Retinal pigment epithelial cell (primary cell): ENCODE measurements at regions not wholly inside any gene's neighbourhood (a gene's known extent, or its start where the extent isn't known, plus 50 kb on each side); places are given as distances from the start of the nearest gene placed in this dataset.

ENCODE experiments used
- DNase-seq: peaks from one replicate; pipeline ENCODE4 v3.0.0-alpha.2; 2010; ENCODE audit warnings: low read depth
- H3K4me3 ChIP-seq: 2 replicates; pipeline ENCODE4 v1.5.1; 2011; ENCODE audit warnings: mild to moderate bottlenecking, low read length, control low read depth, moderate library complexity
- CTCF ChIP-seq: conservative IDR thresholded peaks from 2 replicates; pipeline ENCODE4 v1.5.1; 2011; ENCODE audit warnings: low read depth, low read length, control low read depth, inconsistent platforms

GRCh38 chr1:112063781-112064728 lies 74.6 kb upstream of the KCND3 start:
- no peak overlapping the region for H3K4me3 ChIP-seq
- no peak for DNase-seq
- no peak for TF ChIP-seq CTCF

- TF ChIP-seq CTCF = no peak
- no peak overlapping the region for H3K4me3 ChIP-seq
- DNase-seq = no peak
Measured at GRCh38 chr1:112067989-112068388, 78.5 kb upstream of the KCND3 start.

GRCh38 chr1:112070677-112071076 lies 81.2 kb upstream of the KCND3 start:
- no peak overlapping the region for H3K4me3 ChIP-seq
- no peak for TF ChIP-seq CTCF
- no peak for DNase-seq

- no peak for DNase-seq
- TF ChIP-seq CTCF = no peak
- no peak overlapping the region for H3K4me3 ChIP-seq
Measured at GRCh38 chr1:112074711-112075110, 85.2 kb upstream of the KCND3 start.

- TF ChIP-seq CTCF = no peak
- no peak for DNase-seq
- no peak overlapping the region for H3K4me3 ChIP-seq
Measured at GRCh38 chr1:112075566-112075965, 86.1 kb upstream of the KCND3 start.

GRCh38 chr1:112079446-112079845 lies 90.0 kb upstream of the KCND3 start:
- H3K4me3 ChIP-seq = no peak overlapping the region
- TF ChIP-seq CTCF = no peak
- no peak for DNase-seq

- H3K4me3 ChIP-seq = no peak overlapping the region
- DNase-seq = no peak
- no peak for TF ChIP-seq CTCF
Measured at GRCh38 chr1:112083487-112083886, 94.0 kb upstream of the KCND3 start.
